ENCODE measurements at regions not wholly inside any gene's neighbourhood (a gene's known extent, or its start where the extent isn't known, plus 50 kb on each side); places are given as distances from the start of the nearest gene placed in this dataset.

DNA sequence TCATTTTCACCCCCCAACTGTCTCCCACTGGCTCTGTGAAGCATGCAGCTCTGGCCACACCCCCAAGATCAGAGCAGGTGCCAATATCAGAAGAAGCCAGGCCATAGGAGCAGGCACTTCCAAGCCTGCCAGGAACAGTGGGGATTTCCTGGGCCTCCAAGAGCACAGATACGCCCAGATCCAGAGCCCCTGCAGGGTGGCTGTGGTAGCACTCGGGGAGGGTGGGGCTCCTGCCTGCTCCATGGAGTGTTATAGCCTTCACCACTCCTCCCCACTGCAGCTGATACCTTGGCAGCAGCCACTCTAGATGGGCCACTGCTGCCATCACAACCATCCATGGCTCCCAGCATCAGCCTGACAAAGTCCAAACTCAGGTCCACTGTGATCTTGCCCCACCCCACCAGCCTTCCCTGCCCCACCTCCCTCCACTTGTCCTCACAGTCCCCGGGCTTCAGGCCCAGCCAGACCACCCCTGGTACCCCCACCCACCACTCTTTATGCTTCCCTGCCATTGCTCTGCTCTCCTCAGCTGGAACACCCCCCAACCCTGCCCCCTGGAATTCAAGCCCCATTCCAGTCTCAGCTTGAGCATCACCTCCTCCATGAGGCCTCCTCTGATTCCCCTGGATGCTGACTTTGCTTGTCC lies 448.3 kb downstream of the MATN1 start:
- TF ChIP-seq, protein P1, sequence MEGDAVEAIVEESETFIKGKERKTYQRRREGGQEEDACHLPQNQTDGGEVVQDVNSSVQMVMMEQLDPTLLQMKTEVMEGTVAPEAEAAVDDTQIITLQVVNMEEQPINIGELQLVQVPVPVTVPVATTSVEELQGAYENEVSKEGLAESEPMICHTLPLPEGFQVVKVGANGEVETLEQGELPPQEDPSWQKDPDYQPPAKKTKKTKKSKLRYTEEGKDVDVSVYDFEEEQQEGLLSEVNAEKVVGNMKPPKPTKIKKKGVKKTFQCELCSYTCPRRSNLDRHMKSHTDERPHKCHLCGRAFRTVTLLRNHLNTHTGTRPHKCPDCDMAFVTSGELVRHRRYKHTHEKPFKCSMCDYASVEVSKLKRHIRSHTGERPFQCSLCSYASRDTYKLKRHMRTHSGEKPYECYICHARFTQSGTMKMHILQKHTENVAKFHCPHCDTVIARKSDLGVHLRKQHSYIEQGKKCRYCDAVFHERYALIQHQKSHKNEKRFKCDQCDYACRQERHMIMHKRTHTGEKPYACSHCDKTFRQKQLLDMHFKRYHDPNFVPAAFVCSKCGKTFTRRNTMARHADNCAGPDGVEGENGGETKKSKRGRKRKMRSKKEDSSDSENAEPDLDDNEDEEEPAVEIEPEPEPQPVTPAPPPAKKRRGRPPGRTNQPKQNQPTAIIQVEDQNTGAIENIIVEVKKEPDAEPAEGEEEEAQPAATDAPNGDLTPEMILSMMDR (IDR thresholded peaks at IDR 0.05) = no peak
- TF ChIP-seq POLR2A (IDR thresholded peaks at IDR 0.05) = no peak
- TF ChIP-seq EP300 (IDR thresholded peaks at IDR 0.05) = no peak
- no peak for TF ChIP-seq POLR2AphosphoS5 (IDR thresholded peaks at IDR 0.05)

Data from upper lobe of left lung (tissue), 4 donors.